Lung microvascular endothelial cell (primary cell): ENCODE measurements at regions not wholly inside any gene's neighbourhood (a gene's known extent, or its start where the extent isn't known, plus 50 kb on each side); places are given as distances from the start of the nearest gene placed in this dataset.

Experiments
- DNase-seq, 2 donors: peaks; one replicate each; pipeline versions ENCODE4 v3.0.0 to v3.0.0-alpha.2; 2010; ENCODE audit warnings: low read depth in 2 of 2

GRCh38 chr3:182455011-182455410, 338.3 kb upstream of the ATP11B start:
- DNase-seq = no peak

GRCh38 chr3:182460303-182460702, 333.0 kb upstream of the ATP11B start:
- DNase-seq = no peak

GRCh38 chr3:182462152-182462551, 331.2 kb upstream of the ATP11B start:
- DNase-seq = no peak

GRCh38 chr3:182464513-182465145, 328.7 kb upstream of the ATP11B start:
- no peak for DNase-seq

- DNase-seq = no peak
Observed at GRCh38 chr3:182465301-182466185, 327.8 kb upstream of the ATP11B start.

DNA sequence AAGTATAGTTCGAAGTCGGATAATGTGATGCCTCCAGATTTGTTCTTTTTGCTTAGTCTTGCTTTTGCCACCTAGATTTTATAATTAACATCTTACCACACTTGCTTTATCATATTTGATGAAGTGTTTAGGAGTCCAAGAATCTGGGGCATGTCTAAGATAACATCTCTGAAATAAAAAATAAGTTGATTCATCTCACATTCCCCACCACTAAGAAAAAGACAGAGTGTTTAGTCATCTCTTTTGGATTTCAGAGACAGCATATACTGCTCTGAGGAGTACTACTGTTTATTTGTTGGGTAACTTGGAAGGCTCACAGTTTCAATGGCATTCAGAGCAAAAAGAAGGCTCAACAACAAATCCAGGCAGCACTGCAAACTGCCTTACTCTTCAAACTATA, 324.2 kb upstream of the ATP11B start:
- no peak for DNase-seq

DNA sequence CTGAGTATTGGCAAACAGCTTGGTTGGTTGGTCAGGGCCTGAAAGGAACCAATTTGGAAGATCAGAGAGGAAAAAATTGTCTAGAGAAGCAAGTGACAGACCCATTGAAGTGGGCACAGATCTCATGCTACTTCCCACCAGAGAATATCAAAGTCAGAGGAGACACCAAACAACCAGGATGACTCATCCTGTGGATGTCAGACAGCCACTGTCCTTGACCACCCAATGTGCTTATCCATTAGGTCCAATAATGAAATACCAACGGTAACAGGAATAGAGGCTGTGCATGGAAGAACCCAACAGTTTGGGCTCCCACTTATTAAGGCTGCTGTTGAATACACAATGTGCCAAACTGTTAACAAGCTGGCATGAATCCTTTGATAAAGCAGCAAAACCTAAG, 323.1 kb upstream of the ATP11B start:
- no peak for DNase-seq

GRCh38 chr3:182473191-182473710, 320.1 kb upstream of the ATP11B start:
- no peak for DNase-seq

DNA sequence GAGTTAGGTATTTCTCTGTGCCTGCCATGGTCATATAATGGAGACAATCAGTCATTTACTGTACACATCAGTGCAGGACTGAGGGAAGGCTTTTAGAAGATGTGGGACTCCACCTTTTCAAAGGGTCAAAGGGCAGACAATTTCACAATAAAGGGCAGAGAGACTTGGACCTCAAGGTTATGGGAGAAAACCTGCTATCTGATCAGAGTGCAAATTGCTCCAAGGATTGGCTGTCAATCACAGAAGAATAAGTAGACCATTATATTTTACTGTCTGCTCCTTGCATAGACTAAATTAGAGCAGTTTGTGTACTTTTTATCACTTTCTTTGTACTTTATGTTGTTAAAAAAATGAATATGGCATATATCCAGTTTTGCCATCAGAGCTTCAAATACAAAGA, 314.9 kb upstream of the ATP11B start:
- no peak for DNase-seq

GRCh38 chr3:182479419-182480336, 313.6 kb upstream of the ATP11B start:
- DNase-seq = no peak

- DNase-seq = no peak
Observed at GRCh38 chr3:182482705-182483104, 310.6 kb upstream of the ATP11B start.

DNA sequence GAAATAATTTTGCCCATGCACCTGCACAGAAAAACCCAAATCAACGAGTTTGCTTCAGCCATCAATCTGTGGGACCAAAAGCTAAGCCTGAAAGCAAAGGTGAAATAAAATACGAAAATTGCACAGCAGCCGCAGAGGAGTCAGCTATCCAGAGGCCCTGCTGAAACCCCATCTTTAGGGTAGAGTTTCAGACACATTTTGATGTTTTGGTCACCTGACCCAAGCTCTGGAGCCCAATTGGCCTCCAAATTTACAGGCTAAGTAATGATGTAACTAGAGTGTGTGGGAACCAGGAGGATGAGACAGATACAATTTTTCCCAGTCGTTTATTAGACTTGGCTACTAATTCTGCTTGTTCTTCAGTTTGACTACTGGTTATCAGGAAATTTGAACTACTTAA, 308.6 kb upstream of the ATP11B start:
- DNase-seq = no peak

GRCh38 chr3:182485301-182485700, 308.0 kb upstream of the ATP11B start:
- no peak for DNase-seq

DNA sequence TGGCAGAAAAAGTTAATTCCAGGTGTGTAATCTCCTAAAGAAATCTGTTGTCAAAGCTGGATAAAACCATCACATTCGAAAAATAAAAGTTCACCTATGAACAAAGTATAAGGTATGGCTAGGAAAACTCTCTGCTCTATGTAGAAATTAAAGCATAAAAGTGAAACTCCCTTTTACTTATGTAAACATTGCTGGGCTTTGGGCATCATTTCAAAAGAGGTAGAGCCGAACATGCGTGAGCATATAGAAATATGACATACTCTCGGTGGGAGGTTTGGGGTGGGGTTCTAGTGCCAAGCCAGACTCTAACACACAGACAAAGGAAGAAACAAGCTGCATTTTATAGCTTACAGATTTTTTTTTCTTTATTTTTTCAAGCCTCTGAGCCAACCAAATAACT, 306.8 kb upstream of the ATP11B start:
- no peak for DNase-seq

- no peak for DNase-seq
Observed at GRCh38 chr3:182487143-182487542, 306.2 kb upstream of the ATP11B start.

GRCh38 chr3:182487611-182488010, 305.7 kb upstream of the ATP11B start:
- no peak for DNase-seq

DNA sequence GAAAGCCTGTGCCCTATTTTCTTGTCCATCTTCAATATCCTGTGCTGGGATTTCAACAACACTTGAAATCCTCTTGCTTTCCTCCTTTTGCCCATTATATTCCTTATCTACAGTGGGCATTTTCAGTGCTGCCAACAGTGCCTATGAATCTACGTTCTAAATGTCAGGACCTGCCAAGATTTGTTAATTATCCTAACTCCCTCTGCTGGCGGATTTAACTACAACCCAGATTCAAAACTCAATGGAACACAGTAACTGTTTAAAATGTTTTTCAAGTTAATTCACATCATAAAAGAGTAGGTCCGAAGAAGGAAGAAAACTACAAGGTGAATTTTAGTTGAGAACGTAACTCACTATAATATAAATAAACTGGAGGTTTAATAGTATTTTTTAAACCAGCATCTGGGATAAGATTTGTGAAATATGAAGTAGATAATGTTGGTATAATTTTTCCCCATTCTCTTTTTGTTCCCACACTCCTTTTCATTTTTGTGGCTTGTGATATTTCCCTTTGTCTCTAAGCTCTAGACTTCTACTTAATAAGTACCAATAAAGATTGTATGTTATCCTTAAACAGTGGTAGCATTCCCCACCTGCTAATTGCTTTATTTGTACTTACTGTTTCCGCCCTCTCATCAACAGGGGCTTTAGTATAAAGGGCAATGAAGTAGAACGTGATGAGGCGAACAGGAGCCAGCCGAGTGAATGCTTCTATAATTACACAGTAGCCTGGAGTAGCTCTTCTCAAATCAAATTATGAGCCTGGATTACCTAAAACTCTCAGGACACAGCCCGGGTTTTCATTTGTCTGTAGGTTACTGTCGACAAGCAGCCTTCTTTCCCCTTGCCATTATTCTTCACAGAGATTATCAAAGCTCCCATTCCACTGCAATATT, 302.5 kb upstream of the ATP11B start:
- DNase-seq = peak; percentile 25 to 53

- no peak for DNase-seq
Observed at GRCh38 chr3:182491577-182491976, 301.7 kb upstream of the ATP11B start.

- no peak for DNase-seq
Observed at GRCh38 chr3:182492536-182492935, 300.8 kb upstream of the ATP11B start.

DNA sequence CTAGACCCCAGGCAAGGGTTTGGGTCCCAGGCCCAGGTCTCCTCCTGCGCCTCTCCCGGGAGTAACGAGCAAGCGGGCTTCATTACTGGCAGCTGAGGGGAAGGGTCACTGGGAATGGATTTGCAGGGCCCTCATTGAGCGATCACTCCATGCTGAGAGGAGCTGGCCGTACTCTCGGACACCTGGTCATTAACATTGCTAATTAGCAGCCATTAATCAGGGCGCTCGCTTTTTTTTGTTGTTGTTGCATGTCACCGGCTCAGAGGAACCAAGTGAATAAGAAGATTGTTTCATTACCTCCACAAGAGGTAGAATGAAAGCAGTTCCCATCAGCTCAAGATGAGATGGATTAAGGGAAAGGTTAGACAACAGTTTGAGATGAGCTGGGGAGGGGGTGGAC, 293.0 kb upstream of the ATP11B start:
- DNase-seq = no peak

- no peak for DNase-seq
Observed at GRCh38 chr3:182501856-182502255, 291.4 kb upstream of the ATP11B start.
